Neuron (in vitro differentiated cells): ENCODE measurements at regions not wholly inside any gene's neighbourhood (a gene's known extent, or its start where the extent isn't known, plus 50 kb on each side); places are given as distances from the start of the nearest gene placed in this dataset.

Experiments
- H2AFZ ChIP-seq: one replicate; pipeline ENCODE4 v1.6.1; 2013; ENCODE audit warnings: low read depth, mild to moderate bottlenecking, inconsistent platforms, low read length, moderate library complexity
- H3K27me3 ChIP-seq: one replicate; pipeline ENCODE4 v1.6.1; 2013; ENCODE audit warnings: low read length; ENCODE audit not compliant: insufficient read depth
- H3K36me3 ChIP-seq: one replicate; pipeline ENCODE4 v1.6.1; 2013; ENCODE audit warnings: low read length; ENCODE audit not compliant: insufficient read depth
- H3K4me1 ChIP-seq: one replicate; pipeline ENCODE4 v1.6.1; 2013; ENCODE audit warnings: low read length; ENCODE audit not compliant: insufficient read depth
- H3K4me3 ChIP-seq: 2 replicates; pipeline ENCODE4 v1.5.1; 2013; ENCODE audit warnings: mild to moderate bottlenecking, low read length, moderate library complexity
- H3K9me3 ChIP-seq: one replicate; pipeline ENCODE4 v1.6.1; 2013; ENCODE audit warnings: low read length

DNA sequence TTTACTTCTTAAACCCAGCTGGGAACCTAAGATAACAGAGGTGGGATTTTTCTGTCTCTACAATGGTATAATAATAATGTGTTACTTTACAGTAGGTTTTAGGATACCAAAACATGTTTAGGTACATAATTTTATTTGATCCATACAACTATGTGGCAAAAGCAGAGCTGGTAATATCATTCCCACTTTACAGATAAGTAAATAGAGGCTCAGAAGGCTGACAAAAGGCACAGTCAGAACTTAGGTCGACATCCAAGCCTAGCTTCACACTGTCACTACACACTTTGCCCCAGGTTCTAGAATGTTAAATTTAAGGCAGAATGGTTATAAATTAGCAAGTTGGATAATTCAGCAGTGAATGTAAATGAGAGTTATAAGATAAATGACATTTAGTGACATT, 189.6 kb upstream of the PARD3B start:
- Histone ChIP-seq H3K36me3 (no peaks in the 10 kb centered on the region), H3K4me3 (no peak overlapping the region), H3K4me1 (no peaks in the 10 kb centered on the region), H3K27me3 (no peaks in the 10 kb centered on the region), H2AFZ (no peak overlapping the region), H3K9me3 (no peaks in the 10 kb centered on the region)

DNA sequence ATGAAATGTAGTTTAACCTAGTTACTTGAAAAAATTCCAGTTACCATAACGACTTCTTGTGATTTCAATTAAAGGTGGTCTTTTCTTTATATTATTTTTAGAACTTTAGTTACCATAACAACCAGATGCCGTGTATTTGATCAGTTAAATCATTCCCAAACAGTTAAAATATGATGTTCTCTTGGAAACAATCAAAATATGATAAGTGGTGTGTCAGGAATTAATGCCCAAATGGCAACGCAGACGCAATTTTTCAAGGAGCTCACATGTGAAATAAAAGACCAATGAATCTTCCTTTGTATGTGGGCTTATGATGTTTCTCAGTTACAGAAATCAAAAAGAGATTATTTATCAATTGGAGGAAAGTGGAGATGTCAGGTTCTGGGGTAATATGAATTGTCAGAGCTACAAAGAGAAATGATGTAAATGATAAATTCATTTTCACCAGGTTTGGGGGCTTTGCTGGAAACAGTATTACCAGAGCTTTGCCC, 189.1 kb upstream of the PARD3B start:
- Histone ChIP-seq H3K27me3 (no peaks in the 10 kb centered on the region), H3K4me3 (no peak overlapping the region), H3K36me3 (no peaks in the 10 kb centered on the region), H3K4me1 (peaks cover 2% of the 10 kb centered on the region), H3K9me3 (no peaks in the 10 kb centered on the region), H2AFZ (no peak overlapping the region)

DNA sequence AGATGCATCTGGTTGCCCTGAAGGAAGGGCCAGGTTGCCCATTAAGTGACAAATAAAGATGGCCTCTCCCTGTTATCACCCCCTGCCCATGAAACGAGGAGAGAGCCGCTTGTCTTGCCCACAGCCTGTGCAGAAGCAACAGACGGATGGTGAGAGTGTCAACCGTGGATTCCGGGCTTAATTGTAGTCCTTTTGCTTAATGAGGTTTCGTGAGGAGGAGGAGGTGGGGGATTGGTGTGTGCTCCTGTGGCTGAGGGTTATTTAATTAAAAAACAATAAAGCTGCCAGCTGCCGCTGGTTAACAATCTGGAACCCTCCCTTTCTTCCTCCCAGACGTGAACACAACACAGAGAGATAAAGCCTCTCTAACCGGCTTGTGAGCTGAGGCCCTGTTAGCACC, 188.0 kb upstream of the PARD3B start:
- no peaks in the 10 kb centered on the region for H3K27me3 ChIP-seq

DNA sequence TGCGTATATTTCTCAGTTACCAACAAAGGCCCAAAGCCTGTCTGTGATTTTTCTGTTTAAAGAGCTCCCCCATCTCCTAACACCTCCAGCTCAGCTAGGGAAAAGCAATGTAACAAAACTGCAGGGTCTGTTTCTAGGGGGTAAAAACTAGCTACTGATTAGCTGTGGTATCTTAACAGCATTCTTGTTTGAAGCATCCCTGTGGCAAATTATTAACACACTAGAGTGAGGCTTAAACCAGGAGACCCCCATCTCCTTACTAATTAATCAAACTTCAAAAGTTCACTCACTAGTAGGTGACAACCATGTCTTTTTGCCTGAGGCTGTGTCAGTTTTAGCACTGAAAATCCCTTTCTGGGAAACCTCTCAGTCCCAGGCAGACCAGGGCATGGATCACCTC, 186.2 kb upstream of the PARD3B start:
- H3K9me3 ChIP-seq: no peaks in the 10 kb centered on the region
- no peaks in the 10 kb centered on the region for H3K27me3 ChIP-seq
- no peak overlapping the region for H3K4me3 ChIP-seq
- H2AFZ ChIP-seq: no peak overlapping the region
- no peaks in the 10 kb centered on the region for H3K36me3 ChIP-seq
- peaks cover 2% of the 10 kb centered on the region for H3K4me1 ChIP-seq

More for the DNA sequence above, 188.0 kb upstream of the PARD3B start:
- H3K9me3 ChIP-seq: no peaks in the 10 kb centered on the region
- H2AFZ ChIP-seq: no peak overlapping the region
- peaks cover 2% of the 10 kb centered on the region for H3K4me1 ChIP-seq
- H3K4me3 ChIP-seq: no peak overlapping the region
- no peaks in the 10 kb centered on the region for H3K36me3 ChIP-seq

DNA sequence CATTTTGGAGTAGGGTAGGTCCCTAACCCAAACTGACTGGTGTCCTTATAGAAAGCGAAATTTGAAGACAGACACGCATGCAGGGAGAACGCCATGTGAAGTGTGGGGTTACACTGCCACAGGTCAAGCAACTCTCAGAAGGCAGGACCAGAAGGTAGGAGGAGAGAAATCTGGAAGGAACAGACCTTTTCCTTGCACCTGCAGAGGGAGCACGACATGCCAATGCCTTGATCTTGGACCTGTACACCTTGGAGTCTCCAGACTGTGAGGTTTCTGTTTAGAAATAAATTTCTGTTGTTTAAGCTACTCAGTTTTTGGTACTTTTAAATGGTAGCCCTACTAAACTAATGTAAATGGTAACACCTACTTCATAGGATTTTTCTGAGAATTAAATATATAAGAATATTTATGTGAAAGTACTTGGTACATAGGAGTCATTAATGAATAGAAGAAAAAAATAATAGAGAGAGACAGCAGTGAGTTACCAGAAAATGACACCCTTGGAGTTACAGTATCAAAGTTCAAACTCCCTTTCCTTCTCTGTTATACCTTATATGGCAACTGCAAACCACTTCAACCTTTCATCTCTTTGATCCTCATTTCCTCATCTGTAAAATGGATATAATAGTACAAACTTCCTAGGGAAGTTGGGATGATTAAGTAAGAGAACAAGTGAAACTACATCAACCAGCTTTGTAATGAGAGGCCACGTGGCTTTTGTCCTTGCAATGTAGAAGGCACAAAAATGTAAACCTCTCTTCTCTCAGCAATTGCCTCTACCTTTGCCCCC, 184.9 kb upstream of the PARD3B start:
- Histone ChIP-seq H2AFZ (no peak overlapping the region), H3K4me3 (no peak overlapping the region), H3K4me1 (peaks cover 2% of the 10 kb centered on the region), H3K9me3 (no peaks in the 10 kb centered on the region), H3K27me3 (no peaks in the 10 kb centered on the region), H3K36me3 (no peaks in the 10 kb centered on the region)

DNA sequence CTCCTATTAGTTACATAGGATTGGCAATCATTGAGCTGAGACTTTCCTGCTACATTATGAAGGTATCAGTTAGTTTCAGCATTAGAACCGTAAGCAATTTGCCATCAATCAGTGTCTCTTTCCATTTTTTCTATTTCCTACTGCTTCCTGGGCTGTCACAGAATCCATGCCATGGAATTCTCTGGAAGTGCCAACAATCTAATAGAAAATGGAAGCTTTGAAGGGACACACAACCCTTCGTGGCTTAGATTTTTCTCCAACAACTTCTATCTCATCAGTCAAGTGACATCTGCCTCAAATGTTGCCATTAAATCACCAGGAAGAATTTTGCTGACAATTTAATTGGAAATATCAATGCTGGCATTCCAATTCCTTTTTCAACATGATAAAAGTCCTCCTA, 183.5 kb upstream of the PARD3B start:
- Histone ChIP-seq H3K27me3 (no peaks in the 10 kb centered on the region), H3K9me3 (no peaks in the 10 kb centered on the region), H3K4me3 (no peak overlapping the region), H2AFZ (no peak overlapping the region), H3K36me3 (no peaks in the 10 kb centered on the region), H3K4me1 (peaks cover 7% of the 10 kb centered on the region)

DNA sequence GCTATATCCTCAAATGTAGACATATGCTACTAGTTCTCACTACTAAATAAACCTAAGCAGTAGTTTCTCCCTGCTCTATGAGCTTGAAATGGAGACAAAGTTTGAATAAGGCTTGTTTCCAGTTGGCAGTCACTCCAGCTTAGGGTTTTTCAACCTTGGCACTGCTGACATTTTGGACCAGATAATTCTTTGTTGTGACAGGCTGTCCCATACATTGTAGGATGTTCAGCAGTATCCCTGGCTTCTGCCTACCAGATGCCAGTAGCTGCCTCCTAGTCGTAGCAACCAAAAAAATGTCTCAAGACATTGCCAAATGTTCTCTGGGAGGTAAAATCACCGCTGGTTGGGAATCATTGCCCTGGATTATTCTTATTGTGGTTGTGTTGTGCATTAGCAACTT, 182.7 kb upstream of the PARD3B start:
- Histone ChIP-seq H3K4me3 (no peak overlapping the region), H3K27me3 (no peaks in the 10 kb centered on the region), H2AFZ (no peak overlapping the region), H3K4me1 (peaks cover 7% of the 10 kb centered on the region), H3K9me3 (no peaks in the 10 kb centered on the region), H3K36me3 (no peaks in the 10 kb centered on the region)

DNA sequence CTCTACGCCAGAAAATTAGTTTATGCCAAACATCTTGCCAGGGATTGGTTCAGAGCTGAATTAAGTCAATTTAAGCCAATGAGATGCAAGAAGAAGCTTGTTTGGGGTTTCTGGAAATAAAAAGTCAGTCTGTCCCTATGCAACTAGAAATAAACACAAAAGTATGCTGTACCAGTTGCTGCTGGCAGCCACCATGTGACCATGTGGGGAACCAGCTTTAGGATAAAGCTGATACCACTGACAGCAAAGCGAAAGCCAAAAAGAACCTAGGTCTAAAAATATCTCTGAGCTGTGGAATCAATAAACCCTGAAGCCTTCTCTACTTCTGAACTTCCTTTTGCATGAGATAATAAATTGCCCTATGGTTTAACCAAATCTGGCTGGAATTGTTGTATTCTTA, 181.8 kb upstream of the PARD3B start:
- H3K4me3 ChIP-seq: no peak overlapping the region
- no peaks in the 10 kb centered on the region for H3K27me3 ChIP-seq
- peaks cover 7% of the 10 kb centered on the region for H3K4me1 ChIP-seq
- no peaks in the 10 kb centered on the region for H3K9me3 ChIP-seq
- no peaks in the 10 kb centered on the region for H3K36me3 ChIP-seq
- no peak overlapping the region for H2AFZ ChIP-seq

DNA sequence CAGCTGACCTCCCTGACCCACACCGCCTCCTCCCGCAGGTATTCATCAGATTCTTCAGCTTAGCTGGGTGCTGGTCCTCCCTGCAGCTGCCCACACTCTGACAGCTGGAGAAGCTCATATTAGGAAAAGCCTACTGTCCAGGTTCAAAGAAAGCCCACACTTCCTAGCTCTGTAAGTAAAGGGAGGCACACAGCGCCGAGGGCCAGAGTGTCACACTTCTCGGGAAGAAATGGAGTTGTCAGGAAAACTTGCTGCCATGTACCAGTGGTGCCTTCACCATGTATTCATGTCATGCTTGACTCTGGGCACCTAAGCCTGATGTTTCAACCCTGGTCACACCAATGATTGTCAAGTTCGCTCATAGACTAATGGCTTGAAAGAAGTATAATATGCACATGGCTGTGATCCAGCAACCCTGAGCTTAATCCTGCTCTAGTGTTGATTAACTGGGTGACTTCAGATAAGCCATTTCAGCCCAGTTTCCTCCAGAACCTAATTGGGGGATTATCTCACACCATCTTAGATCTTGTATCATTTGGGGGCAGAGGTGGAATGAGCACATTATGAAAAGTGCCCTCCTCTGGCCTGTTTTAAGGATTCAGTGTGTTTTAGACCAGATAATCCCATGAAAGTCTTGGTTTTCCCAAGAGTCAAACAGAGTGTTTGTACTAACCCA, 180.3 kb upstream of the PARD3B start:
- no peaks in the 10 kb centered on the region for H3K9me3 ChIP-seq
- H3K4me1 ChIP-seq: peaks cover 17% of the 10 kb centered on the region
- H3K4me3 ChIP-seq: no peak overlapping the region
- H2AFZ ChIP-seq: no peak overlapping the region
- no peaks in the 10 kb centered on the region for H3K36me3 ChIP-seq
- no peaks in the 10 kb centered on the region for H3K27me3 ChIP-seq

DNA sequence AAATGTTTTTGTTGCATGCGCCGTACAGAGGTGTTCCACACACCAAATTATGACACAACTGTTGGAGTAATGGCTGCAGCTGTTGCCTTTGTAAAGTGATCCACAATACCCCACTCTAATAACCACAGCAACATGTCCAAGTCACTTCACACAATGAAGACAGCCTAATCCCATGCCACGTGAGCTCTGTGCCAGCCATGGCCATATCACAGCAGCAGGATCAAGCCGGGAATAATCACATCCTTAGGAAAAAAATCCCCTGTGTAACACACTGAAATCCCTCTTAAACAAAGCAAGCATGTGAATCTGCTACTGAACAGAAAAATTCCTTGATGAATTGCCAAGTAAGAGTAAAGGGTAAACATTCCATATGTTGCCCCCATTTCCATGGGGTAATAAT, 179.5 kb upstream of the PARD3B start:
- H3K4me1 ChIP-seq: peaks cover 24% of the 10 kb centered on the region
- H3K36me3 ChIP-seq: no peaks in the 10 kb centered on the region
- H3K27me3 ChIP-seq: no peaks in the 10 kb centered on the region

DNA sequence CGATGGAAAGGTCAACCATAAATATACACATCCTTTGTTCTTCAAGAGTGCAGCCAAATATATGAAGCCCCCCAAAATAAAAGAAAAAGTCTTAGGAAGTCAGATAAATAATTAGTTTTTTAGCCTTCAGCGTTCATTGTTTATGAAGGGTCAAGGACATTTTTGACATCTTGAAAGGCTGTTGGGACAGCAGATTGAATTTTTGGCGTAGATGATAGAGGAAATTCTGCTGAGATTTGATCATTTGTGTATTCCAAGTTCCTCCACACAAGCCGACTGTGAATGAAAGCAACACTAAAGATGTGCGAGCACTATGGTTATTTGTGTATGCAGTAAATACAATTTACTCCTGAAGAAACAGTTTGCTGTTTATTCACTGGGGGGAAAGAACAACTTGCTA, 177.8 kb upstream of the PARD3B start:
- Histone ChIP-seq H3K27me3 (no peaks in the 10 kb centered on the region), H3K36me3 (no peaks in the 10 kb centered on the region), H3K4me3 (no peak overlapping the region), H3K9me3 (no peaks in the 10 kb centered on the region), H2AFZ (no peak overlapping the region), H3K4me1 (peaks cover 25% of the 10 kb centered on the region)

More for the DNA sequence above, 179.5 kb upstream of the PARD3B start:
- Histone ChIP-seq H3K9me3 (no peaks in the 10 kb centered on the region), H2AFZ (no peak overlapping the region), H3K4me3 (no peak overlapping the region)

DNA sequence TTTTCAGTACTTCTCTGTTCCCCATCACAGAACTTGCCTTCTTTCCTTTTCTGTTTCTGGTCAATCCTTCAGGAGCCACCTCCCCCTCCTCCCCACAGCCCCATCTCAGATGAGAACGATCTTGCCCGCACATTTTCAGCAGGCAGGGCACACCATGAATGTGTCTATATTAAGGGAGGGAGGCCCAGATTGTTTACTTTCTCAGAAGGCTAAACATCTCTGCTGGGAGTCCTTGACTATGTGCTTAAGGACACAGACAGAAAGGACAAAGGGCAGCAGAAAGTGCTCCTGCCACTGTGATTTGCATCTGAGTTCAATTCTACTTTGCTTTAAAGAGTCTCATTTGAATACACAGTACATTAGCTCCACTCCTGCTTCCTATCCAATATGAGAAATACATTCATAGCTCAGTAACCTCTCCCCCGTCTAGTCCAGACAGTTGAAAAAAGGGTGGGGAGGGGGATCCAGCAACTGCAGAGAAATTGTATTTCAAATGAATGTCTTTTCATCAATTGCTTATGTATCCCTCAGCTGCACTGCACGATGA, 175.0 kb upstream of the PARD3B start:
- Histone ChIP-seq H2AFZ (no peak overlapping the region), H3K9me3 (no peaks in the 10 kb centered on the region), H3K4me3 (peak overlapping the region; percentile 2), H3K36me3 (no peaks in the 10 kb centered on the region), H3K27me3 (no peaks in the 10 kb centered on the region), H3K4me1 (peaks cover 25% of the 10 kb centered on the region)

DNA sequence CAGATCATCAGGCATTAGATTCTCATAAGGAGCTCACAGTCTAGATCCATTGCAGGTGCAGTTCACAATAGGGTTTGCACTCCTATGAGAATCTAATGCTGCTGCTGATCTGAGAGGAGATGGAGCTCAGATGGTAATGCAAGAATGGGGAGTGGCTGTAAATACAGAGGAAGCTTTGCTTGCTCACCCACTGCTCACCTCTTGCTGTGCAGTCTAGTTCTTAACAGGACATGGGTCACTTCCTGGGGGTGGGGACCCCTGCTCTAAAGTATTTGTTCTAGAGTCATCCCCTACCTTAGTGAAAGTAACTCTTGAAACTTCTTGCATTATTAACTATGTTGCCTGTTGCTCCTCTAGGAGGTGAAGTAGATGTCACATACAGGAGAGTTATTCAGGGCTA, 171.3 kb upstream of the PARD3B start:
- no peaks in the 10 kb centered on the region for H3K27me3 ChIP-seq
- no peak overlapping the region for H3K4me3 ChIP-seq
- H3K9me3 ChIP-seq: no peaks in the 10 kb centered on the region
- H2AFZ ChIP-seq: no peak overlapping the region
- peaks cover 20% of the 10 kb centered on the region for H3K4me1 ChIP-seq
- no peaks in the 10 kb centered on the region for H3K36me3 ChIP-seq
